NCI-H2196 (cell line): ENCODE measurements at regions not wholly inside any gene's neighbourhood (a gene's known extent, or its start where the extent isn't known, plus 50 kb on each side); places are given as distances from the start of the nearest gene placed in this dataset.
A peak's percentile ranks its signal among the peaks of the same experiment; 100 is the strongest.

Source experiments
- DNase-seq: peaks from one replicate; lab custom pipeline; 2025; ENCODE audit not compliant: unreplicated experiment; lab: John Stamatoyannopoulos, UW

DNA sequence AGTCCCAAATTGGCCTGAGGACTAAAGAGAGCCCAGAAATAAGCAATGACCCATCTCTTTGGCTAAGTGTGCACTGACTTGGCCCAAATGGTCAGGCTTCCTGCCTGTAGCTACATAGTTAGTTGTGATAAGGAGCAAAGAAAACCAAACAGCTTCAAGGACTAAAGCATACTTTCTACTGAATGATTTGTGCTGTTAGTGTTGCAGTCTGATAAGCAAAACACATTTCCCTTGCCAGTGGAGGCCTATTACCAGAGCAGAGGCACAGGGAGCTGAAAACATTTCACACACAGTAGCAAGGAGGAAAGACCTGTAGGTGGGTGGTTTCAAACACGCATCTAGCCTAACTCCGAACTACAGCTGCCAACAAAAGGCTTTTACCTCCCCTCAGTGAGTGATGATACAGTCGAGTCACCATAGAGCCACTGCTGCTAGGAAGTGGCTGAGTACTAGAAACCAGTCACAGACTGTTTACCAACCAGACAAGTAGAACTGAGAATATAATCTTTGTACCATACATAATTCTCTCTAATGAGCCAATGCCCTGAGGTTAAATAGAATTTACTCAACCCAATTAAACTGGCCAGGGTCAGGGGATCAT, 222.3 kb upstream of the THBS1 start:
- DNase-seq = no peak

DNA sequence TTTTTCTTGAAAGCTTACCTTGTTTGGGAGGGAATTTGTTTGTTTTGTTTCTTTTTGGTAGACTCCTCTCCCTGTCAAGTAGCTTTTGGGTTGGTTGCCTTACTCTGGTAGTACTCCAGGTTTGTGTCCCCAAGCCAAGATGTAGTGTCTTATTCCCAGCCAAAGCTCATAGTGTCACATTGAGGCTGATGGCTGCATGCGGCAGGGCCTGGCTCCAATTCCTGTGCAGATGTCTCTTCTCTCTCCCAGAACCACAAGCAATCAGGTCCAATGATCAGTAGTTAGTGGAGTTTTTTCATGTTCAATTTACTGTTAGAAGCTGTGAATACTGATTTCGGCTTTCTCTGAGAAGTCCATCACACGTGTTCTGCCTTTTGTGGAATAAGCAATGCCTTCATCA, 221.1 kb upstream of the THBS1 start:
- DNase-seq = no peak

DNA sequence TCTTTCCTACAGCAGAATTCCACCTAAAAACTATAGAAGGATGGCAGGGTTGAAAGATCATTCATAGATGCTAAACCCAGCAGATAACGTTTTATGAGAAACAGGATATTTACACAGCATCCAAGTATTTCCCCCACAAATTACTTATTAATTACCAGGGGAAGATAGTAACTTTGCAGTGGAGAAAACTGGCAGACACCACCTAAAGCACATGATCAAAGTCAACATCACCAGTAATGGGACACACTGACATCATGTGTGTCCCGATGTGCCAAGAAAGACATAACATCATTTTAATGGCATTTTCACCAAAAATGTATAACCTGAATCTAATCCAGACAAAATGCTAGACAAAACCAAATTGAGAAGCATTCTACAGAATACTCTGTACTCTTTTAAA, 220.4 kb upstream of the THBS1 start:
- DNase-seq = no peak

DNA sequence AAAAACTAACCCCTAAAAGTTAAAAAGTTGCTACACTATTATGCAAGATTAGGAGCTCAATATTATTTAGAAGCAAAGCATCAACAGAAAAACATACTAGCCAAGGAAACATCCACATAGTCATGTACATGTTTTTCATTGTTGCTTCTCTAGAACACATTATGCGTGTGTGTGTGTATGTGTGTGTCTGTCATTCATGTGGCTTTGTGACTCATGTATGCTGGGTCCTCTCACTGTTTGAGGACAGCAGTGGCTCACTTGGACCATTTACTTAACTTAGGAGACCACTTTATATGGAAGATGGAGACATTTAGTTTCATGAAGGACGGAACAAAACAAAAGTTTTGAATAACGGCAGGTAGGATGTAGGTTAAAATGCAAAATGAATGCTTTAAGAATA, 219.4 kb upstream of the THBS1 start:
- no peak for DNase-seq

DNA sequence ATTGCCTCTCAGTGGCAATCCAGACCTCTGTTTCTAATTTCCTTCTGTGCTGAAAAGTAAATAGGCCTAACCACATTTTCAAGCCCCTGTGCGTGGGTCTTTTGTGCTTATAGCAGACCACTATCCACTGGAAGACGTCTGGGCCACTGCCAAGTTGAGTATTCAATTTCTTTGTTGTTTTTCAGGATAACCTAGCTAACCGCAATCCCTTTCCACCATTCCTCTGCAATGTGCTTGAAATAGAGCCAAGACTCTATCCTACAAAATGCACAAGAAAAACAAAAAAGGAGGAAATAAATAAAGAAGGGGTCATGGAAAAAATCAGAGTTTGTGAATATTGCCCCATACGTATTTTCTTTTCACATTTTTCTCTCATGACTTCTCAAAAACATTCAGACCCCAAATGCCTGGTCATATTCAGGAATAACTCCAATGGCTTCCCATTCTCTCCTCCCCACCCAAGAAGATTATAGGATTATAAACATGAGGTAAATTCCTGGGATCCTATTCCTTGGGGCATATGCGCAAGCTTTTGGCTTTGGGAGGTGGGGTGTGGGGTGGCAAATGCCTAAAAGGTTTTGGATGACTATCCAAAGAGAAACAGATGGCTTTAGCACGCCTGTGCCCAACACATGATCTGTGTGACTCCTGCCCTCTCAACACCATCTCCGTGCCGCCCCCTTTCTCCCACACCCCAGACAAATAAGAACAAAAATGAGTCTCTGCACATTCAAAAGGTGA, 217.9 kb upstream of the THBS1 start:
- peak; percentile 14 for DNase-seq

DNA sequence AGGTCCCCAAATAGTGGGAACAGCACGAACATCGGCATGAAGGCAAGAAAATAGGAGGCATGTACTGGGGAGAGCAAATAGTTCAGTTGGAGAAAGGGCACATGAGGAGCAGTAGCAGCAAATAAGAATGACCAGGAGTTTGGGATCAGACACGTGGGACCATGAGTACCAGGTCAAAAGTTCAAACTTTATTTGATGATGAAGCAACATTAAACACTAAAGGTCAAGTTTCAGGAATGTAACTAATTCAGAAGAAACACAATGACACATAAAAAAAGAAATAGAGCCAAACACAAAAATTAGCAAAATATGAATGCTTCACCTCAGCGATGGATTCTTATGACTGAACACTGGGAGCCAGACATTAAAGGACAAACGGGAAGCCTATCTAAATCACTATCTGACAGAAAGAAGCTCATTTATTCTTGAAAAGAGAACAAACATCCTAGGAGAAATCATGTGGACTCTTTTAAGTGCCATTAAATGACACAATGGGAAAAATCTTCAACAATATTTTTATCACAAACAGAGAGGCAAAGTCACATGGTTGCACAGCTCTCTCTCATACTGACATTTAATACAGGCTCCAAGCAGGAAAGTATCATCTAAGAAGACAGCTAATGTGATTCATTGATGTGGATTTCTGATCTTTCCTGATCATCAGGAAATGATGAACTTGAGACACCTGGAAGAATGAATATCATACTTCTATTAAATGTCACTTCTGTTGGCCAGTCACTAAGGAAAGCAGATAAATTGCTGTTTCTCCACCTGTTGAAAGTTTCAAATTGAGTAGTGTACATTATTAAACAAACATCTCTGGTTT, 216.9 kb upstream of the THBS1 start:
- no peak for DNase-seq

DNA sequence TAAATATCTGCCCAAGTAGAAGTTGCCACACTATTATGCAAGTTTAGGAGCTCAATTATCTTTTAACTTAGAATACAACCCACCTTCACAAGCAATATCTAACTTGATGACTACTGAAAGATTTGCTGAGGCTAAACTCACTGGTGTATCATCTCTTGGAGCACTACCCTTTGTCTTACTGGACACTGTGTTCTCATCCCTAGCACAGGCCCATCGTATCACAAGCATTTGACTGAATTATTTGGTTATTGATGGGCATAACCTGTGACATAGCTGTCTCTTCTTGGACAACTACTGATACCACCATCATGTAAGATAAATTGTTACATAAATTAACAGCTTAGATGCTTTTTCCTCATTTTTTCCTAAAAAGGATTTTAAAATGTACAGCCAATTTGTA, 216.2 kb upstream of the THBS1 start:
- no peak for DNase-seq

DNA sequence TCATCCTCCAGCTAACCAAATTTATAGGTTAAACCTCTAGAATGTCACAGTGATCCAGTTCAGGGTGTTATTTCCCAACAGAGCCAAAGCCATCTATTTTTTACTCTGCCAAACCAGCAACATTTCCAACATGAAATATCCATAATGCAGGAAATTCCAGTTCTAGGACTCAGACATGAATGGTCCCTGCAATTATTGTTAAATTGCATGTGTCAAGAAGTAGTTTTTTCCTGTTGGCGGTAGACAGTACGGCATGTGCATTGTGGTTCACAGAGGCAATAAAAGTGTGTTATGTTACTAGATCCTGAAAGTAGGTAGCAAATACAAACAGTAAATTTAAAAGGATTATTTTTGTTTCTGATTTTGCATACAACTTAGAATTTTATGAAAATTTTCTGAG, 215.7 kb upstream of the THBS1 start:
- DNase-seq = no peak

DNA sequence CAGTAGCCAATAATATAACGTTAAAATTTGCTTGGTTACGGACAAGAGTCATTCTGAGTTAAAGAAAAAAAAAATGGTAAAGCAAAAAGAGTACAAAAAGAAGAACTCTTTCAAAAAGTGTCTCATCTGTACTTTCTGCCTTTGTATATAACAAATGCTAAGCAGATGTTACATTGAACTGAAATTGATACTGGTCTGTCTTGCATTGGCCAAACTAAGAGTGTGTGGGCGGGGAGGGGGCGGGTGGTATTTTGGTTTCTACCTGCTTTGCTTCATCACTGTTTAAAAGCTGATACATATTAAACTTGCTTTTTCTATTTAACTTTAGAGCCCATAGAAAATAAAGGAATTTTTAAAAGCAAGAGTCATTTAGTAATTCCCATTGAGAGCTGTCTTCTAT, 215.0 kb upstream of the THBS1 start:
- no peak for DNase-seq

DNA sequence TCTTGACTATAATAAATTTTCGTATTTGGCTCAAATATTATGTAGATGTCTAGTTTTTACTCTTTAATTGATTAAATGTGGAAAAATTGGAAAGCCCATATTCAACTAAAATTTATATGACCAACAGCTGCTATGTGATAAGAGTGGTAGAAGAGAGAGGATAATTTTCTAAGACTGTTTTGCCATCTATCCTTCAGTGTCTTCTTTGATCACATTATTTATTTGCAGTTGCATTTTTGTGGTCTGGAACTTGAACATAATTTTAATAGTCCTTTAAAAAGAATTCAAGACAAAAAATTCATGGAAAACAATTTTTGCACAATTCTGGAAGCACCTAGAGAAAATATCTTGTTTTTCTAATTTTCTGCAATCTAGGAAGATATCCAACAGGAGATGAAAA, 213.3 kb upstream of the THBS1 start:
- no peak for DNase-seq

DNA sequence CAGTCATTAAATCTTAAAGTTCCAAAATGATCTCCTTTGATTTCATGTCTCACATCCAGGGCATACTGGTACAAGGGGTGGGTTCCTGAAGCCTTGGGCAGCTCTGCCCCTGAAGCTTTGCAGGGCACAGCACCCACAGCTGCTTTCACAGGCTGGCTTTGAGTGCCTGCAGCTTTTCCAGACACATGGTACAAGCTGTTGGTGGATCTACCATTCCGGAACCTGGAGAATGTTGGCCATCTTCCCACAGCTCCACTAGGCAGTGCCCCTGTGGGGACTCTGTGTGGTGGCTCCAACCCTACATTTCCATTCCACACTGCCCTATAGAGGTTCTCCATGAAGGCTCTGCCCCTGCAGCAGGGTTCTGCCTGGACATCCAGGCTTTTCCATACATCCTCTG, 211.1 kb upstream of the THBS1 start:
- no peak for DNase-seq

DNA sequence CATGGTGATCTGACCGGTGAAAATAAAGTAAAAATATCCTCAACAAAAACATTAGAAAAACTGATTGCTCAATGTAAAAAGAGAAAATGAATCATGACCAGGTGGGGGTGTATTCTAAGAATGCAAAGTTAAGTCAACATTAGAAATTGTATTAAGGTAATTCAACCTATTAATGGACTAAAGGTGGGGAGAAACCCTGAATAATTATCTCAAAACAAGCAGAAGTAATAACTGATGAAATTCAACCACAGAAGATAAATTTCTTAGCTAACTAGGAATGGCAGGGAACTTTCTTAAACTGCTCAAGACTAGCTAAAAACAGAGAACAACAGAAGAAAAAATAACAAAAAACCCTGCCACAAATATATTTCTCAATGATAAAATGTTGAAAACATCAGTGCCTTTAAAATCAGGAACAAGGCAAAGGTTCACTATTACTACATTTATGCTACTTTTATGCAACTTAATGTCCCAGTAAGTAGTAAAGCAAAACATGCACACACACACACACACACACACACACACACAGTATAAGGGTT, 204.4 kb upstream of the THBS1 start:
- no peak for DNase-seq

DNA sequence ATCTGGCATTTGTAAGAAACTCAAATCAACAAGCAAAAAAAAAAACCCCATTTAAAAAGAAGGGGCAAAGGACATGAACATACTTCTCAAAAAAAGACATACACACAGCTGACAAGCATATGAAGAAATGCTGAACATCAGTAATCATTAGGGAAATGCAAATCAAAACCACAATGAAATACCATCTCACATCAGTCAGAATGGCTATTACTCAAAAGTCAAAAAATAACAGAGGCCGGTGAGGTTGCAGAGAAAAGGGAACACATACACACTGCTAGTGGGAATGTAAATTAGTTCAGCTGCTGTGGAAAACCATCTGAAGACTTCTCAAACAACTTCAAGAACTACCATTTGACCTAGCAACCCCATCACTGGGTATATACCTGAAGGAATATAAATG, 199.4 kb upstream of the THBS1 start:
- no peak for DNase-seq

DNA sequence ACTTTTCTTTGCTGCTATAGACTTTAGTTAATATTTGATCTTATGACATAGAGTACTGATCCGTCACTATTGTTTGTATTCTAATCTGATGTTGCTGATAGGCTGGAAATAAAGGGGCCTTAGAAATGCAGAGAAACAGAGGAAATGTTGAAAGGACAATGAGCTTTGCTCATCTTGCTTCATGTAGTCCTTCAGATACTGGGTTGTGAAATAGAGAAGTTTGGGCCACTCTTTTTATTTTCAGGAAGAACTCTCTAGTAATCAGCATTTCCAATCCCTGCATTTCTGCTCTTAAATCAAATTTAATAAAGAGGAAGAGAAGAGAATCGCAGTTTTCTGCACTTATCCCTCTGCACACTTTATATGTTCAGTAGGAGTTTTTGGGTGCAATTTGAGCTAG, 192.8 kb upstream of the THBS1 start:
- no peak for DNase-seq

DNA sequence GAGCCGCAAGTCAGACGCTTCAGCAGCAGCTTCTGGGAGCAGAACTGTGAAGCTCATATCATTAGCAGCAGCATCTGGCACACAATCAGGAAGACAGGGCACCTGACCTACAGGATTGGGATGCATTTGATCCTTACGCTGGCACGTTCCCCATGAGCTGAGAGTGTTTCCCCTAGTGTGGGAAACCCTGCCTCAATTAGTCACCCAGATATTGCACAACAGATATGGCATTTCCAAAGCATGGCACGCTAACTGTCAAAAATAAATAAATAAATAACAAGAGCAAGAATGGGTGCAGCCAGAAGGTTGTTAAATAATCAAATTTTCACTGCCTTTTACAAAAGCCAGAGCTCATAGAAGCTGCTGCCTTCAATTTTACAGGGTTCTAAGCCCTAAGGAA, 189.6 kb upstream of the THBS1 start:
- DNase-seq = no peak

DNA sequence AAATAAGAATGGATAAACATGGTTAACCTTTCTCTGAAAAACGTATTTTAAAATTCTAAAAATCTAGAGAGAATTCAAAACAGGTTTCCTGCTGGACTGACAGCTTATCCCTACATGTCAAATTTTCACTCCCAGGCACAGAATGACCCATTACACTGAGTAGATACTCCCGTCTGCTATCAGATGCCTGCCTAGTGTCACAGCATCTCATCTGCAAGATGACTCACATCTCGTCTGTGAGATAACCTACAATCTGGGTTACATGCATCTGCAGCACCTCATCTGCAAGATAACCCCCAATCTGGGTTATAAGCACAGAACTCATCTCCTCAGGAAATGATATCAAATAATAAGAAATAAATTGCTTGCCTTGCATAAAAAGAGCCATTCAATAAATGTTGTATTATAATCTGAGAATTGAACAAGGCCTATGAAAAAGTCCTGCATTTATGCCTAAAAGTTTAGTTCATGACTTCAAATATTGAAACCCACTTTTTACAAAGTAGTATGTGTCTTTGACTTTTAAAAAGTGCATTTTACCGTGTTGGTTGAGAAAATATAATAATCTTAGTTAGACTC, 188.3 kb upstream of the THBS1 start:
- DNase-seq = no peak

DNA sequence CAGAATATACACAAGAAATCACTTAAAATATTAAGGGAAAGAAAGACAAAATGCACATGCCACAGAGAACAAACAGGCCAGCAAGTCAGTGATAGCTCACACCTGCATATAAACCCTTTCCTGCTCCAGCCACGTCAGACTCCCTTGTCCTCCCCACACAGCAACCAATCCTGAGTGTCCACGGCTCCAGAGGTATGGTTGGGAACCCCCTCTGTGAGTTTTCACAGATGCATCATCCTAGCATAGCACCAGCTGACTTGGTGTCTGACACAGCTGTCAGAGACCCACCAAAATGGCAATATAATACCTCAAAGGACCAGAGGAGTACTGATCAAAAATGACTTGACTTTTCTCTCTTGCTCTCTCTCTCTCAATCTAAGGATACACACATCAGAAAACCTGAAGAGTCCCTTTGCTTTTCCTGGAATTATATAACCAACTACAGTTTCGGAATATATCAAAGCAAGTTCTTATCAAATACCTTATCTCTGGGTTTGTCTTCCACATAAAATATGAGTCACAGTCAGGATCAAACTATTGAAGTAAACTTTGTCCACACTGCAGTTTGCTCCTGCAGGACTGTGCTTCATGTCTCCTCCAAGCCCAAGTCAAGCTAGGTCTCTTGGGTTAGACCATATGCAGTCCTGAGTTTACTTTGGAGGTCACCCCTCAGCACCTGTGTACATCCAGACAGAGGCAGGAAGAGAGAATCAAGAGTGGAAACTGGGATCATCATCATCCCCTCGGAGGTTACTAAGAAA, 187.1 kb upstream of the THBS1 start:
- DNase-seq = no peak

DNA sequence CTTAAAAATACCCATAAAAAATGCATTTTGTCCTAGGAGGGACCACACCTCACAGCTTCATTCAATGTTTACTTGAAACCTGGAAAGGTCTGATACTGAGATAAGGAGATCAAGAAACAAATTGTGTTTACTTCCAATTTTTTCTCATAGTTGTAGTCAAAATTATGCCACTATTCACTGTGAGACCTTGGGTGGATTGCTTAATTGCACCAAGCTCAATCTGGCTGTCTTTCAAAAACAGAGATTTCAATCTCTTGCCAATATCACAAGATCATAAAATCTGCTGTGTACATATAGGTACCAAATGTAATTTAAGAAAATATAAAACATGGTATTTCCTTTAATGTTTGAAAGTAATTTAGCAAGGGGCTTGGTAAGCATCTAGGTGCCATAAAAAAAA, 186.4 kb upstream of the THBS1 start:
- no peak for DNase-seq

DNA sequence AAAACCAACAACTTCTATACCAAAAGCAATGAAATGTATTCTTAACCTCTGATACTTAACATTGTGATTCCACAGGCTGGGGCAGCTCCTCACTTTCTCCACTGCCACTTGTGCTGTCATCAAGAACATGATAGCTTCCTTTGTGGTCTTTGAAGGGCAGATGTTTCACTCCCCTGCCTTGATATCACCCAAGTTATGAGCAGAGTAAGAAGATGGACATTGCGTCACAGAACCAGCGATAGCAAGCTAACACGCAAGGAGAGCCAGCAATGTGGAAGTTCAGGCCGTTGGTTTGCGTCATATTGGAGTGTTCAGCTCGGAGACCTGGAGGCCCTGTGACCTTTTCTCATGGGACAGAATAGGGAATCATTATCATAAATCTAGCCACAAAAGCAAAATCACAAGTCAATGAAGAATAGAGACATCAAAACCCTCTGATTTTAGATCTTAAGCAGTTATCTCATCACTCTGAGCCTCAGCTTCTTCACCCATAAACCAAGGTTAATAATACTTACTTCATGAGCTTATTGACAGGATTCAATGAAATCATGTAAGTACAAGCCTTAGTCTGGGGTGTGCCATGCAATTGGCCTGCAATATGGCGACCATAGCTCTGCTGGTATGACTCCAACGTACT, 183.8 kb upstream of the THBS1 start:
- no peak for DNase-seq

DNA sequence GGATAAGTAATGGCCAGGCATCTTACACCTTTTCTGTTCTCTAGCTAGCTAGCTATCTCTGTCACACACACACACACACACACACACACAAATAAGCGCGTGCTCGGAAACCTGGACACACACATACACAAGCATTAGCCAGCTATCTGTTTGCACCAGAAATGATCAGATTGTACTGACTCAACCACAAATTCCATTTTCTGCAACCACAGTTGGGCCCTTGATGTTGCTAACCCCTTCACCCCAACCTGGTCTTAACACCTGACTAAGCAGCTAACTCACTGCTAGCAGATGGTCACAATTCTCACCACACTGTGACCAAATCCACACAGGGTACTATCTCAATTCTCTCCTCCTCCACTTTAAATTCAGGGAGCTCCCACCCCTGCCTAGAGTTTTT, 183.0 kb upstream of the THBS1 start:
- DNase-seq = no peak
